ENCODE measurements at regions not wholly inside any gene's neighbourhood (a gene's known extent, or its start where the extent isn't known, plus 50 kb on each side); places are given as distances from the start of the nearest gene placed in this dataset.

DNA sequence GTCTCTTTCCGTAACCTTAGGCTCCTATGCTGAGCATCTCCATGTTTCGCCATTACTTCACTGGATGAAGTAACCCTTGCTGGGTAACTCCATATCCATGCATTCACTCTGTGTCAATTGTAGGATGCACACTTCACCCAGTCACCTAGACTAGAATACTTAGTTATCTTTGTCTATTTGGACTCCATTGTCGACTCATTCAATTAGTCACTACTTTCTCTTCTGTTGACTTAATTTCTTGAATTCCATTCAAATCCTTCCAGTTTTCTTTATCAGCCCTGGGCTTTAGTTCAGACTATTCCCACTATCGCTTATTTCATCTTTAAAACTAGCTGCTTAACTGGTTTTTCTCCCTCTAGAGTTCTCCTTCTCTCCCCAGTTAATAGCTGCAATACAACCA lies 111.3 kb upstream of the TNS3 start:
- no peak overlapping the region for H3K27ac Mint-ChIP-seq (ENCODE audit: unreplicated experiment)
- CTCF ChIA-PET = interaction anchor here (0.7 to 1.1 kb wide), 2 partner anchors 18 to 125 kb away, joined by 4 to 7 read pairs; no protein-coding TSS in a partner anchor
- intact Hi-C loops (cut with micrococcal nuclease; ENCODE audit: unreplicated experiment) = no loop called here

DNA sequence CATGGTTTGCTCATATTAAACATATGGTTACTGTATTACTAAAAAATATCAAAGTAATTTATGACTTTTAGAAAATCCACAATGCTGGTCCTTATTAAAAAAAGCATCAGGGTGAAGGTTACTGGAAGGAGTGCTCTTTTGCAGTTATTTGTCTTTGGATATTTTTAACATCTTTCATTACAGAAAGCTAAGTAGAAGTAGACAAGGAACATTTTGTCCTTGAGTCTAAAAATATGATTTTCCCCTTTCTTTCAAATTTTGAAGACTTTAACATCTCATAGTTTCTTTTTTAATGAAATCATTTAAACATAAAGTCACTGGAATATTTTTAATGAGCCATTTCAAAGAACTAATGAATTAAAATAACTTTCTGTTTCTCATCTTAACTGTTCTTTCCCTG lies 110.1 kb upstream of the TNS3 start:
- Mint-ChIP-seq H3K9me3 (ENCODE audit: low read depth, unreplicated experiment) (no peaks in the 10 kb centered on the region), H3K27ac (ENCODE audit: unreplicated experiment) (no peak overlapping the region), H3K4me3 (ENCODE audit: low read depth, unreplicated experiment) (no peak overlapping the region), H3K36me3 (ENCODE audit: insufficient read depth, unreplicated experiment) (no peaks in the 10 kb centered on the region), H3K27me3 (ENCODE audit: unreplicated experiment) (no peaks in the 10 kb centered on the region), H3K4me1 (ENCODE audit: low read depth, unreplicated experiment) (peaks cover 10% of the 10 kb centered on the region)
- intact Hi-C loops (cut with micrococcal nuclease; ENCODE audit: unreplicated experiment) = no loop called here
- BruUV-seq (replicated peaks) = no TSS peak
- TF ChIP-seq, protein P1, sequence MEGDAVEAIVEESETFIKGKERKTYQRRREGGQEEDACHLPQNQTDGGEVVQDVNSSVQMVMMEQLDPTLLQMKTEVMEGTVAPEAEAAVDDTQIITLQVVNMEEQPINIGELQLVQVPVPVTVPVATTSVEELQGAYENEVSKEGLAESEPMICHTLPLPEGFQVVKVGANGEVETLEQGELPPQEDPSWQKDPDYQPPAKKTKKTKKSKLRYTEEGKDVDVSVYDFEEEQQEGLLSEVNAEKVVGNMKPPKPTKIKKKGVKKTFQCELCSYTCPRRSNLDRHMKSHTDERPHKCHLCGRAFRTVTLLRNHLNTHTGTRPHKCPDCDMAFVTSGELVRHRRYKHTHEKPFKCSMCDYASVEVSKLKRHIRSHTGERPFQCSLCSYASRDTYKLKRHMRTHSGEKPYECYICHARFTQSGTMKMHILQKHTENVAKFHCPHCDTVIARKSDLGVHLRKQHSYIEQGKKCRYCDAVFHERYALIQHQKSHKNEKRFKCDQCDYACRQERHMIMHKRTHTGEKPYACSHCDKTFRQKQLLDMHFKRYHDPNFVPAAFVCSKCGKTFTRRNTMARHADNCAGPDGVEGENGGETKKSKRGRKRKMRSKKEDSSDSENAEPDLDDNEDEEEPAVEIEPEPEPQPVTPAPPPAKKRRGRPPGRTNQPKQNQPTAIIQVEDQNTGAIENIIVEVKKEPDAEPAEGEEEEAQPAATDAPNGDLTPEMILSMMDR (IDR thresholded peaks at IDR 0.05; ENCODE audit: unreplicated experiment) = no peak
- DNase-seq = no peak
- CTCF ChIA-PET = interaction anchor here (0.6 to 0.7 kb wide), 3 partner anchors 9 to 941 kb away, joined by 3 to 5 read pairs (median 3); no protein-coding TSS in a partner anchor

More for the DNA sequence above, 111.3 kb upstream of the TNS3 start:
- TF ChIP-seq, protein P1 (IDR thresholded peaks at IDR 0.05; ENCODE audit: unreplicated experiment) = no peak
- Mint-ChIP-seq H3K4me1 (ENCODE audit: low read depth, unreplicated experiment) (peaks cover 10% of the 10 kb centered on the region), H3K4me3 (ENCODE audit: low read depth, unreplicated experiment) (no peak overlapping the region), H3K27me3 (ENCODE audit: unreplicated experiment) (no peaks in the 10 kb centered on the region), H3K36me3 (ENCODE audit: insufficient read depth, unreplicated experiment) (no peaks in the 10 kb centered on the region), H3K9me3 (ENCODE audit: low read depth, unreplicated experiment) (no peaks in the 10 kb centered on the region)
- no TSS peak for BruUV-seq (replicated peaks)
- DNase-seq = no peak

DNA sequence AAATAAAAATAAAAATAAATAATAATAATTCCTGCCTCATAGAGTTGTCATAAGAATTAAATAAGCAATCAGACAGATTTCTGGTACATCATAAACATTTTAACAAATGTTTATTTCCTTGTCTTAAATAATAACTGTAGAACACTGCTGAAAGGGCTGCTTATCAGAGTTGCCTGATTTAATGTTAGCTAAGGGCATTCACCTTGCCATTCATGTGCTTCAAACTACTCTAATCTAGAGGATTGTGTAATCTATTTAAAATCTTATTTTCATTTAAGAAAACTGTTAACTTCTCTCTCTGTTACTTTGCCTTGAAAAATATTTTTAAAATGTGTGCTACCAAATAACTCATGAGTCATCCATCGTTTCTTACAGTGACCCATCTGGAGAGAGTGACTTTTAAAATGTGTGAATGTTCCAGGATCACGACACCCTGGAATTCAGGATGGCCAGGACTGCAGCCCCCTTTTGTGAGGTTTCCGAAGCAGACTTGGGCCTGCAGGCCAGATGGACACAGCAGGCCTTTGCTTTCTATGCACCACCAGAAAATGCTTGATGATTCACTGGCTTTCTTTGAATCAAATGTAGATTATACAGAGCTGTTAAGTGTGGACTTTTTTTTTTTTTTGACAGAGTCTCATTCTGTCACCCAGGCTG lies 109.1 kb upstream of the TNS3 start:
- no peaks in the 10 kb centered on the region for H3K36me3 Mint-ChIP-seq (ENCODE audit: insufficient read depth, unreplicated experiment)
- CTCF ChIA-PET = interaction anchor here (0.7 kb wide), 1 partner anchor 942 kb away, joined by 5 read pairs; no protein-coding TSS in a partner anchor
- no peak overlapping the region for H3K4me3 Mint-ChIP-seq (ENCODE audit: low read depth, unreplicated experiment)

DNA sequence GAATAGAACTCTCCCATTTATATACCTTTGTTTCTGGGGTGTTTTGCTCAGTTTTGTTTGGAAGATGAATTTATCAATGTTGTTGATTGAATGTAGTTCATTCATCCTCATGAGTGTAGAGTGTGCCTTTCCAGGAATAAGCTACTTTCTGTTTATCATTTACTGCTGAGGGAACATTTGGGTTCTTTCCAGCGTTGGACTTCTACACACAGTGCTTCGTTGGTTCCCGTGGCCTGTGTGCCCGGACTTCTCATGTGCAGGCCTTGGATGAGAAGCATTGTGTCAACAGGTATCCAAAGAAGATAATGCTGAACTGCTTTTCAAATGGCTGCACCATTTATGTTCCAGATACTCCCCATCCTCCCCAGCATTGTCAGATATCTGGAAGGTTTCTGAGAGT lies 107.6 kb upstream of the TNS3 start:
- Mint-ChIP-seq H3K27me3 (ENCODE audit: unreplicated experiment) (no peaks in the 10 kb centered on the region), H3K9me3 (ENCODE audit: low read depth, unreplicated experiment) (no peaks in the 10 kb centered on the region), H3K4me3 (ENCODE audit: low read depth, unreplicated experiment) (no peak overlapping the region), H3K4me1 (ENCODE audit: low read depth, unreplicated experiment) (peaks cover 10% of the 10 kb centered on the region), H3K27ac (ENCODE audit: unreplicated experiment) (no peak overlapping the region), H3K36me3 (ENCODE audit: insufficient read depth, unreplicated experiment) (no peaks in the 10 kb centered on the region)
- TF ChIP-seq, protein P1 (IDR thresholded peaks at IDR 0.05; ENCODE audit: unreplicated experiment) = no peak
- no peak for DNase-seq
- CTCF ChIA-PET = interaction anchor here (0.6 to 0.7 kb wide), 2 partner anchors 9 to 430 kb away, joined by 3 read pairs; no protein-coding TSS in a partner anchor
- BruUV-seq (replicated peaks) = no TSS peak
- intact Hi-C loops (cut with micrococcal nuclease; ENCODE audit: unreplicated experiment) = no loop called here

More for the DNA sequence above, 109.1 kb upstream of the TNS3 start:
- Mint-ChIP-seq H3K4me1 (ENCODE audit: low read depth, unreplicated experiment) (peaks cover 10% of the 10 kb centered on the region), H3K27me3 (ENCODE audit: unreplicated experiment) (no peaks in the 10 kb centered on the region), H3K27ac (ENCODE audit: unreplicated experiment) (no peak overlapping the region), H3K9me3 (ENCODE audit: low read depth, unreplicated experiment) (no peaks in the 10 kb centered on the region)
- intact Hi-C loops (cut with micrococcal nuclease; ENCODE audit: unreplicated experiment) = no loop called here
- TF ChIP-seq, protein P1 (IDR thresholded peaks at IDR 0.05; ENCODE audit: unreplicated experiment) = no peak
- no TSS peak for BruUV-seq (replicated peaks)
- DNase-seq = no peak
